ENCODE measurements at regions not wholly inside any gene's neighbourhood (a gene's known extent, or its start where the extent isn't known, plus 50 kb on each side); places are given as distances from the start of the nearest gene placed in this dataset.

DNA sequence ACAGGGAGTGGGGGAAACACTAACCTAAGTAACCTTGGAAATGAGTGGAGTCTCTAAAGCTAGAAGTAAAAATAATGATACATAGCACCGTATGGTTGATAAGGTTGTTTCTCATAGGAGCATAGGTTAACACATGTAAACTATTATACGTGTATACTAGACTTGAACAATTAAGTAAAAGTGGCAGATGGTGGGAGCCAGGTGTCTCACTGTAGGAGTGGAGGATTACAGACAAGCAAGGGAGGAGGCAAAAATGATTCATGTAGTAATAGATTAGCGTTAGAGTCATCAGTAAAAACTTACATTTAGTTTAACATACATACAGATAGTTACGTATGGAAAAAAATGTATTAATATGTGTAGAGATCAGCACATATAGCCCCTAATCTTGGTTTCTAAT is 138.4 kb upstream of the DSCAM start:
- no peak for DNase-seq (ENCODE audit: low read depth)

DNA sequence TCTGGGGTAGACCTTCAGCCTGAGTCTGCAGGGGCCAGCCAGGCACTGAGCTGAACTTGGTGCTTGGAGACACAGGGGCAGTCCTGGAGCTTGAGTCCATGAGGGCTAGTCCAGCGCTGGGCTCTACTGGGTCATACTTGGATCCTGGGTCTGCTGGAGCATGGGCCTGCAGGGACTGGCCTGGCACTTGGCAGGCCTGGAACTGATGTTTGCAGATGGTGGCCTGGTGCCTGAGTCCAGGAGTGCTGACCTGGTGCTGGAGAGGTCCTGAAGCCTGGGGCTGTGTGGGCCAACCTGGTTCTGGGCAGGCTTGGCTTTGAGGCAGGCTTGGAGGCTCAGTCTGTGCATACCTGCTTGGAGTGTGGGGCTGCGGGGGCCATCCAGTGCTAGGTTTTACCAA is 143.4 kb upstream of the DSCAM start:
- no peak for DNase-seq (ENCODE audit: low read depth)

DNA sequence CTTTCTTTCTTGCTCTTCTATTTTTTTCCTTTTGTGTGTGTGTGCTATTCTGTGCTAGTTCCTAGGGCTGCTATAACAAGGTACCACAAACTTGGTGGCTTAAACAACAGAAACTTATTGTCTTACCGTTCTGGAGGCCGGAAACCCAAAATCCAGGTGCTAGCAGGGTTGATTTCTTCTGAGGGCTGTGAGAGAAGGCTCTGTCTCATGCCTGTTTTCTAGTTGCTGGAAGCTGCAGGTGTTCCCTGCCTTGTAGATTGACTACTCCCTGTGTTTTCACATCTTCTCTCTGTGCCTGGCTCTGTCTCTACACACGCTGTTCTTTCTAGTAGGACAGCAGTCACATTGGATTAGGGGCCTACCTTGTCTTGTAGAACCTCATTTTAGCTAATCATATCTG is 150.9 kb upstream of the DSCAM start:
- no peak for DNase-seq (ENCODE audit: low read depth)

DNA sequence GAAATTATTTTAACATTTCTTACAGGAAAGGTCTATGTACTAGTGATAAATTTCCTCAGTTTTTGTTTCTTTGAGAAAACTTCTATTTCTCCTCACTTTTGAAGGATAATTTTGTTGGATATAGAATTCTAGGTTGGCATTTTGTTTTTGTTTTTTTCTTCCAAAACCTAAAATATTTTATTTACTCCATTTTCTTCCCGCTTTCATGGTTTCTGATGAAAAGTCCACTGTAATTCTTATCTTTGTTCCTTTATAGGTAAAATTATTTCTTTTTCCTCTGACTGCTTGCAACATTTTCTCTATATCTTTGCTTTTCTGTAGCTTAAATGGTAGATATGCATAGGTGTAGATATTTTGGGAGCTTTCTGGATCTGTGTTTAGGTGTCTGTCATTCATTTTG is 153.9 kb upstream of the DSCAM start:
- DNase-seq (ENCODE audit: low read depth), result no peak

DNA sequence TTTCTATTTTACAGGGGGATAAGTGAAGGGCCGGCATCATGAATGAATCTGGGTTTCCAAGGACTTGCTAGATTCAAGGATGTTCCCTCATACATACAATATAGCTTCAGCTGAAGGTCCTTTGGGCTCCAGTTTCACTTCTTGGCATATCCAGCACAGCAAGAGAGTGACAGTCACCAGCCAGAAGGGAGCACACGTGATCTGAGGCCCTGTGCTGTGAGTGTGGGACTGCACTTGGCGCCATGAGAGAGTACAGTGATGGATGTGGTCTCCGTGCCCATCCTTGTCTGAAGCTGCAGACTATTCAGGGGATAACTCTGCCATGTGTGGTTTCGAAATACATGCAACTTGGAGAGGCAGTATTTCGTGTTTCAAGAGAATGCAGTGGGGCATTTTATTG is 159.7 kb upstream of the DSCAM start:
- DNase-seq (ENCODE audit: low read depth), result no peak

DNA sequence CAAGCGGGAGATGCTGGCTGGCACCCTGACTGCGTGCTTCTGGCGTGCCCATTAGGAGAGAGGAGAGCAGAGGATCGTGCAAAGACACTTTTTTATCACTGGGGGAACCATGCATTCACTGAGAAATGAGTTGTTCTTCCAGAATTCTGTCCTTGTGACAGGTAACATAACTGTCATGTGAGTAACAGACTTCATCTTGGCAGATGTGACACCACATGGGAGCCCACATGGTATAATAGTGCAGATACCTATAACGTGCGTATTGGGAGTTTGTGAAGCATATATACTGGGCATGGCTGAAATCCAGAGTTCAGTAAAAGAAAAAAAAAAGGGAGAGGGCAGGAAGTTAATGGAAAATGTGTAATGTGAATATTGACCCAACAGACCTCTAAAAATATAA is 159.6 kb upstream of the BACE2 start:
- DNase-seq (ENCODE audit: low read depth), result no peak

DNA sequence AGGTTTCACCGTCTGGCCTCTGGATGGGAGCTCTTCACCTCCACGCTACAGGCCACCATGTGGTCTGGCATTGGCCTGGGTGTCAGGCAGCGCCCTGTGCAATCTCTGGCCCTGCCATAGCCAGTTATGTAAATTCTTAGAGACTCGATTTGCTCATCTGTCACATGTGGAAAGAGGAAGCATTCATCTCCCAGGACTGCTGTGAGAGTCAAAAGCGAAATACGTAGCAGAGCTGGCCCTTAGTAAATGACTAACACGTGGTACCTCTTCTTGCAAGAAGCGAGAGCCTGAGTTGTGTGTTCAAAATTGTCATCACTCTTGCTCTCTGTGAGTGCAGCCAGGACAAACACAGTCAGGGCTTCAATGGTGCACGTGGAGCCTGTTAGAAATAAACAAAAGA is 159.0 kb upstream of the BACE2 start:
- no peak for DNase-seq (ENCODE audit: low read depth)

DNA sequence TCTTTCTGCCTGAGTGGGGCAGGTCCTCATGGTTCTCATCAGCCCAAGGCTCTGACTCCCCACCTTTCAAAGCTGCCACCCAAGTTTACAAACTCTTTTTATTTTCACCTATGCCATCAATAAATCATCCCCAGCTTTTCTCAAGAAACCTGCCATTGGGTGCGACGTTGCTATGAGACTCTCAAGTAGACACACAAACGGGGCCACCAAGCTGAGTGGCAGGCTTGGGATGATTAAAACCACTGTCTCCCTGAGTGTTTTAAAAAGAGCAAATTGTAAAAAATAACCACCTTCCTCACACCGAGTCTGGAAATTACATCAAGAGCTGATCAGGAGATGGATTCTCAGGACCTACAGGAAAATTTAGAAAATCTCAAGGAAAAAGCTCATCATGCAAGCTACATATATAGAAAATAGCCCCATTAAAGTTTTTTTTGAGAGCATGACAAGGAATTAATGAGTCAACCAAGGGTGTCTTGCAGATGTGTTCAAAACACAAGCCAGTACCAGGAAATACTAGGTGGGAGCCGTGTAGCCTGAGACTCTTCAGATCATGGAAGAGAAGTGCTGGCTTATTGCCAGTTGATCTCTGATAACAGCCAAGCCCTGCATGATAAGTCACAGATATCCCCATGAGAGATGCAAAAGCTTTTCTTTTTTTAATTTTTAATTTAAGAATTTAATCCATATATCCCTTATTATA is 158.4 kb upstream of the BACE2 start:
- DNase-seq (ENCODE audit: low read depth), result no peak

DNA sequence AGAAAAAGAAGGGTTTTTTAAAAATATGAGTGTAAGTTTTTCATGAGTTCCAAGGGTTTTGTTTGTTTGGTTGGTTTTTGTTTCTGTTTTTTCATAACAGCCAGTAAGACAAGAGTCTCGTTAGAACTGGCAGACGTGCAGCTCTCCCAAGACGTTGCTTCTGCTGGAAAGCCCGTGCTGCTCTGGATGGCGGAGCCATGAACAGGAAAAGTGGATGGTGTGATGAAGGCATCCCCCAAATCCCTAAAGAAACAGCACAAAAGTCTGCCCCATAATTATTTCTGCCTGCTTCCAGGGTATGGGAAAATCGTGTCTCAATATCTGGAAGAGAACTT is 157.9 kb upstream of the BACE2 start:
- no peak for DNase-seq (ENCODE audit: low read depth)

DNA sequence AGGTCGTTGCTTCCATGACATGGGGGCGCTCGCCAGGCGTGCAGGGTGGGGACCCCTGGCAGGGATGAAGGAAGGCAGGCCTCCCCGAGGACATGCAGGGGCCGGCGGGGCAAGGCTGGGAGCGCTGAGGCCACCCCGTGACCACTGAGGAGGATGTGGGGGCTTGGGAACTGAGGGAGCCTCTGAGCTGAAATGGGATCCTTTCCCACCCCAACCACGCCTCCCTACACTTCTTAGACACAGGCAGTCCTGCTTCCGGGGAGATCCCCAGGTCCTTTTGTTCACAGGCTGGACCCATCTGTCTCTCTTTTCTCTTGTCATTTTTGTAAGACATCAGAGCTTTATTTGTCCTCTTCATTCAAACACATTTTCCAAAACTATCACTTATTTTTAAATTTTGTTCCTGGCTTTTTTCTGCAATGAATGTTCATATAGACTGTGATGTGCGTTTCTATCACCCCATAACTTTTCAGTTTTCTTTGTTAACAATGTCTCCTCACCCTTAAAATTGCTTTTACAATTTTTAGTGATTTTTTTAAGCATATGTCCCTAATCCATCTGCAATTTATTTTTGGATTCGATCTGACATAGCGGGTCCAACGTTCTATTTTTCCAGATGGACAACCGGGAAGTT is 156.7 kb upstream of the BACE2 start:
- no peak for DNase-seq (ENCODE audit: low read depth)

DNA sequence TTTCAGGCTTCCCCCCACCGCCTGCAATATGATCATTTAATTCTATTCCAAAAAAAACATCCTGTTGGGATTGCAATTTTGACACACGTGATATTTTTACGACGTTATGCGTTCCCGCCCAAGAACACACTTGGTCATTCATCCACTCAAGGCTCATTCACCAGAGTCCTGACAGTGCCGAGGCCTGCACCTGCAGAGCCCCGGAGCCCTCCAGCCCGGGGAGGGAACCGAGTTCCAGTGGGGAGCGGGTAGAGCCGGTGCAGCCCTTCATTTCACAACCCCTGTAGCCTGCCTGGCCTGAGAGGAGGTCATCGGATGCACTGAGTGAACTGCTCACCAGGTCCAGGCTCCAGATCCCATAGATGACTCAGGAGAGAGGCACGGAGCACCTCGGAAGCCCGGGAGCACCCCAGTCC is 156.0 kb upstream of the BACE2 start:
- DNase-seq (ENCODE audit: low read depth), result no peak

DNA sequence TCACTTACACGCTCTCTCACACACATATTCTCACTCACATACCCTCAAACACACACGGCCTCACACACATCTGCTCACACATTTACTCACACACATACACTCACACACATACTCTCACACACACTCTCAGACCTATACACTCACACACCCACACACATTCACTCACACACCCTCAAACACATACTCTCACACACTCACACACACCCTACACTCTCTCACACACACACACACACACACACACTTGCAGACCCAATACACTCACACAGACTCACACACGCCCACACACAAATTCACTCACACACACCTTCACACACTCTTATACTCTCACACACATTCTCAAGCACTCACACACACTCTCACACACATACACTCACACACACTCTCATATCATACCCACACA is 155.5 kb upstream of the BACE2 start:
- DNase-seq (ENCODE audit: low read depth), result no peak

DNA sequence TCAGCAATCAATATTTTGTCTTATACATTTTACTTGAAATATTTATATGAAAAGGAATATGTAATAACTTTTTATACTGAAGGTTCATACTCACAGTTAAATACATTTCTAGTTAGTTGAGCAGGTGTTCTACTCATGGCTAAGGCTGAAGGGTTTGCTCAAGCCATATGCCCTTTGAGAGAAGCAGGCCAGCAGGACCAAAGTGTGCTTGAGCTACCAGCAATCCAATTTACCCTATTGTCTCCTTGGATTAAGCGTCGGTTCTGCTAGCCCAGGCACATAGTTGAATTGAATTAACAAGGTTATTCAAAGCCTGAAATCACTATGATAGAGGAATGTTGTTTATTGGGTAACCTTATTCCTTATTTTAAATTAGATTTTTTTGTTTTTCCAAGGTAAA is 151.5 kb upstream of the BACE2 start:
- no peak for DNase-seq (ENCODE audit: low read depth)

DNA sequence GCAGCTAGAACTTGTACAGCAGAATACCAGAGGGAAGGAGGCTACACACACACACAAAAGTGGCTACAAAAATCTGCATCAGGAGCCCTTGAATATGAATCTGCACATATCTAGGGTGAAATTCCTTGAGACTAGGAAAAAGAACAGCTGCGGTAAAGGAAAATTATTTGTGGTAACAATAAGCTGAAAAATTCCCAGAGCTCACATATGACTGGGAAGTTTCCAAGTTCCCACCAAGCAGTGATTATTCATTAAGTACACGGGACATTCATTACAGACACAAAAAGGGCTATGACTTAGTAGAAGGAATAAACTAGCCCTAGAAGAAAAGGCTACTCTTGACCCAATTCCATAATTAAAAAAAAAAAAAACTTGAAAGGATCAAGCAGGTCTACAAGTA is 149.5 kb upstream of the BACE2 start:
- DNase-seq (ENCODE audit: low read depth), result no peak

DNA sequence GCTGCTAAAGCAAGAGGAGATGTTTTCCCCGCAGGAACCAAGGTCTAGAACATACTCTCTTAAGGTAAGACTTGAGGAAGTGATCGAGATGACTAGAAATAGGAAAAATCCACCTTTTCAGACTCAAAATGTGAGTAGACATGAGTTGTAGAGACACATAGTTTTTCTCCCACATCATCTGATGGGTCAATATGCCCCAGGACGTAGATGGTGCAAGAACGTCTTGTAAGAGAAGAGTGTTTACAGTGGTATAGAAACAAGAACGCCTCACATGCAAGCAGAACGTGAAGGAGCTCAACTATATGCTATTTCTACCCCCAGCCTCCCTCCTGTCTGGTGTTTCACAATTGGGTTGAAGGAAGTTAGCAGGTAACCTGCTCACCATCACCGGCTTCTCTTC is 144.0 kb upstream of the BACE2 start:
- DNase-seq (ENCODE audit: low read depth), result no peak

DNA sequence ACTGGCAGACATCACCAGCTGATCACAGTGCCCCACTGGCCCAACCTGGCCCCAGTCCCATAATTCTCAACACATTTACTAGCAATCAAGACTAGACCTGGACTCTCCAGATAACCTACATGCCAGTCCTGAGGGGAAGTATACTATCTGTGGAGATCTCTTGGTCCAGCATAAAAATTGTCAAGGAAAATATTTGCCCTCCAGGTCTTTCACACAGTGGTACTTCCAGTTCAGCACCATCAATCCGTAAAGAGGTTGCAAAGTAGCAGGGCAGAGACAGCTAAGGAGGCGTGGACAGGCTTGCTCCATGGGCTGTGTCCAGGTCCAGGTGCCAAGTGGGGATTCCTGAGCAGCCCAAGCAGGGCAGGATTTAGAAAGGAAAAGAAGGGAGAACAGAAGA is 143.6 kb upstream of the BACE2 start:
- no peak for DNase-seq (ENCODE audit: low read depth)

DNA sequence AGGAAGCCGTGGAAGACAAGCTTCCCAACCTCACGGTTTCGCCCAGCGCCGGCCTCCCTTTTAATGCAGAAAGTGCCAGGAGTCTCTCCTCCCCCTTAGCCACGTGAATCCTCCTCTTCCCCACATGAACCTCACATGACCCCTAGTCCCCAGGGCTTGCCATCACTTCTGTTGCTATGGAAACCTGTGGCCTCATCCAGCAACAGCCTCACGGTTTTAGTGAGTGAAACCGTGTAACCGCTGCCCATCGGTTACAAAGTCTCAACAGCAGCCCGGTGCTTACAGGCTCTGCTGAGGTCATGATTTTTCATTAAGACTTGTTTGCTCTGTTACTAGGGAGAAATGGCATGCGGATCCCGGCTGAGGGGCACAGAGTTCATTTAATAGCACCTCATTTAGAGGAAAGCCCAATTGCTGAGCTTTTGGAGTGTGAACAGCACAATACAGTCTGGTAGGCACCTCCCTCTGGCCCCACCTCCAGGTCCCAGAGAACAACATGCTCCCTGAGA is 143.2 kb upstream of the BACE2 start:
- DNase-seq (ENCODE audit: low read depth), result no peak

DNA sequence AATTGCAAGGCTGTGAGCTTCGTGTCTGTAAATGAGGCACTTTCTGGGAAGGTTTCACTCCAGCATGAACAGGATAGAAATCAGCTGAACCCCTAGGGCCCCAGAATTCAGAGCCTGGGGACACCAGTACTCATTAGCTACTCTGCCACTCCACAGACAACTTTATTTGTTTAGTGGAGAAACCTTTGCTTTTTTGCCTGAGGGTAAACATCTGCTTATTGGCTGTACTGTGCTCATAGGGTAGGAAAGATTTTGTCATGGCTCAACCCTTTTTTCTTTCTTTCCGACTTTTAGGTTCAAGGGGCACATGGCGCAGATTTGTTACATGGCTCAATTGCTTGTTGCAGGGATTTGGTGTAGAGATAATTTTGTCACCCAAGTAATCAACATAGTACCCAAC is 138.4 kb upstream of the BACE2 start:
- no peak for DNase-seq (ENCODE audit: low read depth)

DNA sequence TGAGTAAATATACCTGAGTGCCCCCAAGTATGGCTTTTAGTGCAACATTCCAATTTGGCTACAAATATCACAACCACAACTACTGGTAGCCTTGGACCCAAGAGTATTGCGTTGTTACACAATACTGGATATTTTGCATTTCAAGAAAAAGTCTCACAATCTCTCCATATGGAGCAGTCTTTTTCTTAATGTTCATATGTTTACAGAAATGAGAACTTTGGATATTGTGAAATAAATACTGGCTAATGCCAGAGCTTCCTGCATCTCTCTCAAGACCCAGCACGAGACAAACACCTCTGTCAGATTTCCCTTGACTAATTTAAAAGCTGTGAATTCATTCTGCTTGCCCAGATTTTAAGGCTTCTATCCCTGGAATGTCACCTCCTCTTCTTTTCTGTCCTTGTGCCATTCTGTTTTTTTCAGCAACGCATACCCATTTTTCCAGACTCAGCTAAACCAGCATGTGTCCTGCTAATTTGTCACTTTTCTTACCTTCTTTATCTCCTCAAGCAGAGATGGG is 136.2 kb upstream of the BACE2 start:
- DNase-seq (ENCODE audit: low read depth), result no peak

DNA sequence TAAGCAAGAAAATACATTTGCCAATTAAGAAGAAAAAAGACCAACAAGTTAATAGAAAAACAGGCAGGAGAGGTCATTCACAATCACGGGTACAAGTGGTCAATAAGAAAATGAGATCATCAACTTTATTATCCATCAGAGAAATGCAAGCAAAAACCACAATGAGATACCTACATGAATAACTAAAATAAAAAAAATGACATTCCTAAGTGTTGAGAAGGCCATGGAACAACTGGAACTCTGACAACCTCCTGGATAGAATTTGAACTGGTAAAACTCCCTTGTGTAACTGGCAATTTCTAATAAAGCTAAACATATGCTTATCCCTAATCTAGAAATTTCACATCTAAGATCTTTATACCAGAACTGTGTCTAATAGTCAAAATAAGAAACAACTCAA is 135.4 kb upstream of the BACE2 start:
- DNase-seq (ENCODE audit: low read depth), result no peak

DNA sequence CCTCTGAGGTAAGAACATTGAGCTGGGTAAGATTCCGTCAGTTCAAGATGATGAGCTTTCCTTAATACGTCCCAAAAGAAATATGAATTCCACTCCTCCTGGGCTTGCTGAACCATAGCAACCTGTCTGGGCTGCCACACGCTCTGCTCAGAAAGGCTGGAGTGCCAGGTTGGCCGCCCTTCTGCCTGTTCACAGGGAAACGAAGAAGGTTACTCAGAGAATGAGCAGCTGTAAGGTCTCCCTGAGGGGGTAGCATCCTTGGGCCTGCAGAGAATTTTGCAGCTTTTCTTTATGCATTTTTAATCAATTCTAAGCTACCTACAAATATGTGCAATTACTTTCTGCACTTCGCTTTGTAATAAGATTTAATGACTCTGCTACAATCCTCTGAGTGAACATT is 130.7 kb upstream of the BACE2 start:
- DNase-seq (ENCODE audit: low read depth), result no peak

DNA sequence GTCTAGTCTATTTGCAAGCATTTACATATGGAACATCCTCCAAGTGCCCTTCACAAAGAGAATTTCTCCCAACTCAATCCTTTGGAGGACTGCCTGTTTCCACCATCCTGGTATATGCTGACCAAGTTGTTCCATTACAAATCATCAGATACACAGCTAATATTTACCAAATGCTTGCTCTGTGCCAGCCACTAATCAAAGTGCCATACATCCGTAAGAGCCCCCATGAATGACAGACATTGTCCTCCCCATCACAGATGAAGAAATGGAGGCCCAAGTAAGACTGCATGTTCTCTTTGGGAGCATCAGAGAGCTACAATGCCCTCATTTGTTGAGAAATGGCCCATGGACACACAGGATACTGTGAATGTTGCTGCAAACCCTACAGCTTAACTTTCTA is 130.0 kb upstream of the BACE2 start:
- no peak for DNase-seq (ENCODE audit: low read depth)

DNA sequence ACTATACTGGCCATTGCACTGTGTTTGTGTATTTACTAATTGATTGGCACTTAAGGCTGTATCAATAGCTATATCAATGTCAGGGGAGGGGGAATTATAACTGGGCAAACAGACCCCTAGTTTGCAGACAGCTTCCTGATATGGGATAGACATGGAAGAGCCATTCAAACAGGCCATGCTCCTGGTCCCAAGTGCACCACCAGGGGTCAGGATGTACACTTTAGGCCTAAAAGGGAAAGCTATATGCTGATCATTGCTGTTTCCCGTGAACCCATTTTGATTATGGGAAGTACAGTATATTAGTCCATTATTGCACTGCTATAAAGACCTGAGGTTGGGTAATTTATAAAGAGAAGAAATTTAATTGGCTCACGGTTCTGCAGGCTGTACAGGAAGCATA is 124.9 kb upstream of the BACE2 start:
- no peak for DNase-seq (ENCODE audit: low read depth)

Data from activated T-cell treated with anti-CD3 and anti-CD28 coated beads for 1 hour (primary cell).